ENCODE measurements at regions not wholly inside any gene's neighbourhood (a gene's known extent, or its start where the extent isn't known, plus 50 kb on each side); places are given as distances from the start of the nearest gene placed in this dataset.

DNA sequence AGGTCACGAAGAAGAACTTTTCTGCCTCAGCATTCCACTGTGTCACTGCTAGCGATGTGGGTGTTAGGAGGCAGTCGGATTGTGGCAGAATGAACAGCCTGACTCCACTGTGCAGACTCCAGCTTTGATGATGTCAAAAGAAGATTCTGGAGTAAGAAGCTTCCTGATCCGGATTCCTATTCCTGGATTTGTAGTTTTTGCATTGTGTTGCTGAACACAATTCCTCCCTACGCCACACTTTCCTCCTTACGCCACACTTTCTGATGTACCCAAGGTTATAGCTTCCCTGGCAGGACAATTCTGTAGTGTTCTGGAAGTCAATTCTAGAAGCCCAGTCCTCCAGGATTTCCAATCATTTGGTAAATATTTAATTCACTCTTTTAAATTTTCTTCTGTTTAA lies 665.2 kb upstream of the ADGRL2 start:
- DNase-seq, result no peak

GRCh38 chr1:81129776-81130175 lies 671.0 kb upstream of the ADGRL2 start:
- DNase-seq, result no peak

DNA sequence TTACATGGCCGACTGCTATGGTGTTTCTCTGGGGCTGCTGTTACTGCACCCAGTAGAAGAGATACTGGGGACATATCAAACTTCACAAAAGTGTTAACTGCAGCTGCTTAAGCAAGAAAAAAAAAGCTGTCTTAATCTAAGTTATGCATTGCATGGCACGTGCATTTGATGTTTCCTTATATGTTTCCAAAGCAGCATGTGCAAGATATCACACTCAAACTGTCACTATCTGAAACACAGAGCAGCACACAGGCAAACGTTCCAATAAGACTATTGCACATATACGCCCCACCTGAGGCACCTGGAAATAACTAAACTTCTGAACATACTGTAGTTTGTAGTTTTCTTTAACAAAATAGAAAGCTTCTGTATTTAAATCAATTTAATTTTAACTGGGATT lies 671.4 kb upstream of the ADGRL2 start:
- no peak for DNase-seq

- DNase-seq, result no peak
Observed at GRCh38 chr1:81128079-81128478, 672.7 kb upstream of the ADGRL2 start.

DNA sequence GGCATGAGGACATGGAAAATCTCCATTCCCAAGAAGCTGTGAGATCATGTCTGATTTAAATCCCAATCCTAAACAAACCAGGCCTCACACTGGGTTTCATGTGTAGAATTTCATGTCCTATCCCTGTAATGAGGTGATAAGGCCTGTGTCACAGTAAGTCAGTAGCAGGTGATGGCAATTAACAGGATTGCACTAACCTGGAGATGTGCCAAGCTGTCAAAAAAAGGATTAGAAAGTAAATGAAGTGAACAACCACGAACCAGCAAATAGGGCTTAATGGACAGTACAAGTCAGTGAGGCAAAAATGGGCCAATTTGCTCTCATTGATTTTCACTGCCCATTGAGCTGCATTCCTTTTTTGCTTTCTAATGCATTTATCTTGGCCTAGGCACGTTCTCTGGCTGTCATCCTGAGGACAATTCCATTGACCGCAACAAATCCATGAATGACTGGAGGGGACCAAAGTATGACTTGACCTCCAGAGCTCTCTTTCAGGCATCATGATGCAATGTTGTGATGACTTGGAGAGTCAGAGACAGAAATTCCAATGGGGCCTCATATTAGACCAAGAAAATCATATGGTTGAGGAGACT lies 673.6 kb upstream of the ADGRL2 start:
- peak; percentile 51 for DNase-seq

DNA sequence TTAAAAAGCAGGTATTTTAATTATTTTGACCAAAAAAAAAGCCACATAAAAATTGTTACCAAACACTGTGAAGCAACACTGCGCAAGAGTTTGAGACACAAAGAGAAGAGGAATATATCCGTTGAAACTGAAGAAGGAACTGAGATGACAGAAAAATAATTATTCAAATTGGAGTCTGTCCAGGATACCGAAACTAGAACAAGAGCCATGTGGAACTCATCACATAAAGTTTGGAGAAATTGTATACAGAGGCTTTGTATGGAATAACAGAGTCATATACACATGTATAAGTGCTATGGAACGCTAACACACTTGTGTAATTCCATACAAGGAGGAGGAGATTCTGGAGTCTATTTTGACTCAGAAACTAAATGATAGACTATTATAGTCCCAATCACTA lies 675.1 kb upstream of the ADGRL2 start:
- DNase-seq, result peak; percentile 81

DNA sequence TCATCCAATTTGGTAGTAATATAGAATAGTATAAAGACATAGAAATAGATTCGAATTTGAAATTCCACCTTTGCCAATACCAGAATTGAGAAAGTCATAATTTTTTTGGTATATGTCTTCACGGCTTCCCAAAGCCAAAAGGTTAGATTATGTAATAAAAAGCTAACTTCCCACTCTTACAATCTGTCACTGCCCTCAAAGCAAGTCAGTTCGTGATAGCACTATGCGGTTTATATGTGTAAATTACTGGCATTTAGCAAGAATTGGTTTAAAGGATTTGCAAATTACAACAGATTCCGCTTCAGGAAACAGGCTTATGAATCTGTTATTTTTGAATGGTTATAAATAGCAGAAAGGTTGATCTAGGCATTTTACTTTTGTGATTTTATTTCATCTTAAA lies 679.4 kb upstream of the ADGRL2 start:
- no peak for DNase-seq

- DNase-seq, result no peak
Observed at GRCh38 chr1:81119319-81119718, 681.4 kb upstream of the ADGRL2 start.

DNA sequence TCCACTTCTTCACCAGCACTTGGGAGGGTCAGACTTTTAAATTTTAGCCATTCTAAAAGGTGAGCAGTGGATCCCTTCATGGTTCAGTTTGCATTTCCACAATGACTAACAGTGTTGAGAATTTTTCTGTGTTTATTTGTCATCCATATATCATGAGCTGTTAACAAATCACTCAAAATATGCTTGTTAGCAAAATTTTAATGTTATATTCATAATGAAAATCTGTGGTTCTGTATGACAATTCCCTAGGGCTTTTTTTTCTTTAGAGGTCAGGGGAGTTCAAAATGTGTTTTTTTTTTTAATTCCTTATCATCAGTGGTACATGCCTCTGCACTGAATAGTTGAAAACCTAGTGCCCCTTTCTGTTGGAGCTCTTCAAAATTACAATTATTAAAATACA lies 682.2 kb upstream of the ADGRL2 start:
- no peak for DNase-seq

- no peak for DNase-seq
Observed at GRCh38 chr1:81115422-81115821, 685.3 kb upstream of the ADGRL2 start.

- DNase-seq, result no peak
Observed at GRCh38 chr1:81114191-81114590, 686.5 kb upstream of the ADGRL2 start.

DNA sequence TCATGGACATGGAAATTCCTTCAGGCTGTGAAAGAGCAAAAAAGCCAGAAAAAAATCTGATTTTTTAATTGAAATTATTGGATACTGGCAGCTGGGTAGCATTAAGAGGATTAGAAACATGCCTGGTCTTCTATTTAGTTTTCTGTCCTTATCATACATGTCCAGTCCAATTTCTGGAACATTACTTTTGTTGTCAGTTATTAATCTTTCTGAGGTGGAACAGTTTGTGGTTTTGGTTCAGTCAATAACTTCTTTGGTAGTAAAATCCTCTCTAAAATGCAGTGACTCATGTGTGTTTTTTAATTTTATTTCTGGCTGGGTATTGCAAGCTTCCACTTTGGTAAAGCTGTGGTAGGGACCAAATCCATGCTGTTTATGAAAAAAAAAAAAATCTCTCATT lies 687.0 kb upstream of the ADGRL2 start:
- peak; percentile 81 for DNase-seq

DNA sequence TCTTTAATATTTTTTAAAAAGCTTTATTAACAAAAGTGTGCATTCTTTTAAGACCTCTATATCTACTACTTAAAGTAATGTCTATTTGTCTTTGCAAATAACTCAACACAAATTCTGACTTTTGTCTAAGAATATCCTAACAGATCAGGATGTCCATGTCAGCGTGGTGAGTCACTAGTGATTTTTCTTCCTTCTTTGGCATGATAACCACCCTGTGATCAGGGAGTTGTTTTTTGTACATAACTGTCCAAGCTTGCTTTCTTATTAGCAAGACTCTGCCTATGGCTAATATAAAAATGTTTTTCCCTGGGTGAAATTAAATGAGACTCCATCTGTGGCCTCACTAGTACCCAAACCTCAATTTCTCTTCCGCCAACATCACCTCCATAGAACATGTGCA lies 688.9 kb upstream of the ADGRL2 start:
- peak; percentile 65 for DNase-seq

DNA sequence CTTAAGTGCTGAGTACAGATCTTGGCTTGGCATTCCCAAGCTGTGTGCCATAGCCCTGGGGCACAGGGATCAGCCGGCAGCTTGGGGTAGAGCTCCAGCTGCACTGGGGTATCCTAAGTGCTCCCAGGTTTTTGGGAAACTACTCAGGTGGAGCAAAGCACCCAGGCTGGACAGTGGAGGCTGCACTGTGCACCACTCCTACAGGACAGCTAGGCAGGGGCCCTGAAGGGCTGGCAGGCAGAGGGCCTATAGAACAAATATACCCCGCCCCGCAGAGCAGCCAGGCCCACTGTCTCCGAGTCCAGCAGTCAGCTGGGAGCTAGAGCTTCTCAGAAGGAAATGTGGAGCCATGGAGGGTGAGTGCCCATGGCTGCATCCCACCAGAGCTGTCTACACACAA lies 691.7 kb upstream of the ADGRL2 start:
- DNase-seq, result no peak

DNA sequence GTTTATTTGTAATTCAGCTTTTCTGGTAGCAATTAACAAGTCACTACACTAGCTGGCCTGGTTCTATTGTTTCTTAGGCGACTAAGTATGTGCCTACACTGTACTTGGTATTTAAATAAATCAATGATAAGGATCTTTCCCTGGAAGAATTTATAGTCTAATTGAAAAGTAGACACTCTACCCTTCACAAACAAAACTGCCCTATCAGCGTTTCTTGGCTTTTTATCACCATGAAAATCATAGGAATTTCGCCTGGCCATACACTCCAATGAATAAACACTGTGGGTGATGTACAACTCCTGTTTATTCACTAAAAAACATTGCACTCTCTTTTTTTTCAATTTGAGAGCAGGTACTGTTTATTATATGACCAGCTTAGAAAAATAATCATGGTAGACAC lies 702.9 kb upstream of the ADGRL2 start:
- no peak for DNase-seq

- DNase-seq, result no peak
Observed at GRCh38 chr1:81073580-81073979, 727.2 kb upstream of the ADGRL2 start.

GRCh38 chr1:81071969-81072753 lies 728.6 kb upstream of the ADGRL2 start:
- no peak for DNase-seq

- DNase-seq, result peak; percentile 19
Observed at GRCh38 chr1:81071072-81071858, 729.5 kb upstream of the ADGRL2 start.

DNA sequence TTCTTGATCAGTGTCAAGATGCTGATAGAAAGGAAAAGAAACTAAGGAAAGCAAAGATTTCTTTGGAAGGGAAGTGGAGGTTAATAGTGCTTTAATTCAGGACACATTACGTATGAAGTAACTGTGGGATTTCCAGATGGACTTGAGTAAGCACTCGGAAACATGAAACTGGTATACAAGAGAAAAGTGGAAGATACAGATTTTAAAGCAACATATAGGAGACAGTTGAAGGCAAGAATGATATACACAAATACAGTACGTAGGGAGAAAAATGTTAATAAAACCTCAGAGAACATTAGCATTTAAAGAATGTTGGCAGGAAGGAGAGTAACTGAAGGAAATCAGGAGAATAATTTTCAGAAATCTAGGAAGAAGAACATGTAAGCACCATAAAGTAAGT lies 730.9 kb upstream of the ADGRL2 start:
- peak; percentile 70 for DNase-seq

DNA sequence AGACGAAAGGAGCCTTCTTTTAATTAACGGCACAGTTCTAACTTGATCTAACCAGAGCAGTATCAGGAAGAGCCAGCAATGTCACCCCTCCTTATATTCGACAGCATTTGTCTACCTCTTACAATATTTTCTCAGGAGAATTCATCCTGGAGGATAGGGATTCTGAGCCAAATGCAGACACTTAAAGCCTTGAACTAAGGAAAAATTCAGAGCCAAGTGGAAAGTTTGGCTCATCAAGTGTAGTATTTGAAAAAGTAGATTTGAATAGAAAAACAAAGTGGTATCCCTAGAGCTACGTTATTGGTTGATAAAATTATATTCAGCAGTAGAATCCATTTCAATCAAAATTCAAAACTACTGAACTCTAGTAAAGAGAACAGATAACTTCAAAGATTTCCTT lies 732.0 kb upstream of the ADGRL2 start:
- DNase-seq, result no peak

- no peak for DNase-seq
Observed at GRCh38 chr1:81053826-81054225, 746.9 kb upstream of the ADGRL2 start.

DNA sequence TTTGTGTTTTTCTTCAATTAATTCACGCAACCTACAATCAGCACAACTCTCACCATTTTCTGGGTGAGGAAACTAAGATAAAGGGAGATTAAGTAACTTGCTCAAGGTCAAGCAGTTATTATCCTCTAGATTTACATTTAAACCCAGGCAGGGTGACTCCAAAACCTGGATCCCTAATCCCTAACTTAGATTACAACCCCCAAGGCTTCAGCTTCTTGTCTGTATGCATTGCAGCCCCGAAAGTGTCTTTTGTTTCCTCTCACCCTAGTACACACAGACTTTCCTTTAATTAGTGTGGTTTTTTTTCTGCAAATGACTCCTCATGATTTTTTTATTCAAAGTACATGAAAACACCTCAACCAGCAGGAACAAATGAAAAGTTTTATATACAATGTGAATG lies 748.6 kb upstream of the ADGRL2 start:
- DNase-seq, result no peak

- DNase-seq, result no peak
Observed at GRCh38 chr1:81050390-81050789, 750.3 kb upstream of the ADGRL2 start.

DNA sequence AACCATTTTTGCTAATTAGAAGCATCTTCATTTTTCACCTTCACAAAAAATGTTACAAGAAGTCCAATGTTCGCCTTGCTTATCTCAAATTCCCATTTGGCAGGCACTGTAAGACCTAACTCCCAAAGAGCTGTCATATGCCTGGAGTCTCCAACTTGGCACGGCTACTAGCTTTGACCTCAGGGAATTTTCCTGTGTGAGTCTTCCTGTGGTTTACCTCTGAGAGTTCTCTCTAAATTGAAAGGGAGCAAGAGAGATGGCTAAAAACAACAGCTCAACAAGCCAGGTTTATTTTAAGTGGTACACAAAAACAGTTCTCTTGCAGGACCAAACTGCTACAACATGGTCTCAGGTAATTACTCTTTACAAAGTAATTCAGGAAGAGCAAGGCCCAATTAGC lies 756.0 kb upstream of the ADGRL2 start:
- peak; percentile 17 for DNase-seq
